AG09319 (cell line): ENCODE measurements at regions not wholly inside any gene's neighbourhood (a gene's known extent, or its start where the extent isn't known, plus 50 kb on each side); places are given as distances from the start of the nearest gene placed in this dataset.

ENCODE experiments used
- DNase-seq: peaks from one replicate; pipeline ENCODE4 v3.0.0-alpha.2; 2010; ENCODE audit warnings: low read depth; ENCODE audit errors: extremely low read depth
- TF ChIP-seq, protein P1 (sequence below): IDR thresholded peaks from 2 replicates; pipeline ENCODE4 v1.5.1; 2011; ENCODE audit warnings: low read depth, mild to moderate bottlenecking, inconsistent platforms, low read length, moderate library complexity

DNA sequence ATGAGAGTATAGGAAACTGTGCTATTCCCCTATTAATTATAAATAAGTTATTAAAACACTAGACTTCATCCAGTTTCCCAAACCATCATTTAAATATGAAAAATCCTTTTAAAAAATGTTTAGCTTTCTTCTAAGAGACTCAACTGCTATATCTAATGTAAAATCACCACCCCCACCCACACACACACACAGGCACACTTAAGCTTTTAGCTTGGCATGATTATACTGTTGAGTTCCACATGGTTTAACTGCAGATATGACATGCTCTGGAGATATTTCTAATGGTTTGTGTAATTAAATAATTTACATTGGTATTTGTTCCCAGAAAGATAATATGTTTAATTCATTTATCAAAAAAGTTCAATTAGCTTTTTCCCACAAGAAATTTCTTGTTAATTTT lies 1700.1 kb upstream of the SLC10A2 start:
- TF ChIP-seq, protein P1, sequence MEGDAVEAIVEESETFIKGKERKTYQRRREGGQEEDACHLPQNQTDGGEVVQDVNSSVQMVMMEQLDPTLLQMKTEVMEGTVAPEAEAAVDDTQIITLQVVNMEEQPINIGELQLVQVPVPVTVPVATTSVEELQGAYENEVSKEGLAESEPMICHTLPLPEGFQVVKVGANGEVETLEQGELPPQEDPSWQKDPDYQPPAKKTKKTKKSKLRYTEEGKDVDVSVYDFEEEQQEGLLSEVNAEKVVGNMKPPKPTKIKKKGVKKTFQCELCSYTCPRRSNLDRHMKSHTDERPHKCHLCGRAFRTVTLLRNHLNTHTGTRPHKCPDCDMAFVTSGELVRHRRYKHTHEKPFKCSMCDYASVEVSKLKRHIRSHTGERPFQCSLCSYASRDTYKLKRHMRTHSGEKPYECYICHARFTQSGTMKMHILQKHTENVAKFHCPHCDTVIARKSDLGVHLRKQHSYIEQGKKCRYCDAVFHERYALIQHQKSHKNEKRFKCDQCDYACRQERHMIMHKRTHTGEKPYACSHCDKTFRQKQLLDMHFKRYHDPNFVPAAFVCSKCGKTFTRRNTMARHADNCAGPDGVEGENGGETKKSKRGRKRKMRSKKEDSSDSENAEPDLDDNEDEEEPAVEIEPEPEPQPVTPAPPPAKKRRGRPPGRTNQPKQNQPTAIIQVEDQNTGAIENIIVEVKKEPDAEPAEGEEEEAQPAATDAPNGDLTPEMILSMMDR = no peak
- no peak for DNase-seq

DNA sequence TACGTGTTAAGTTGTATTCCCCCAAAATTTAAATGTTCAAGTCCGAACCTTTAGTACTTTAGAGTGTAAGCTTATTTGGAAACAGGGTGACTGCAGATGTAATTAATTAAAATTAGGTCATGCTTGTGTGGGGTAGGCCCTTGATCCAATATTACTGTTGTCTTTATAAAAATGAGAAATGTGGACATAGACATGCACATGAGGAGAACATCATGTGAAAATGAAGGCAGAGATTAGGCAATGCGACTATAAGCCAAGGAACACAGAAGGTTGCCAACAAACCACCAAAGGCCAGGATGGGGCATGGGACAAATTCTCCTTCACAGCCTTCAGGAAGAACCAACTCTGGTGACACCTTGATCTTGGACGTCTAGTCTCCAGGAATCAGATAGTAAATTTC lies 1698.4 kb upstream of the SLC10A2 start:
- DNase-seq = no peak
- TF ChIP-seq, protein P1 = no peak

DNA sequence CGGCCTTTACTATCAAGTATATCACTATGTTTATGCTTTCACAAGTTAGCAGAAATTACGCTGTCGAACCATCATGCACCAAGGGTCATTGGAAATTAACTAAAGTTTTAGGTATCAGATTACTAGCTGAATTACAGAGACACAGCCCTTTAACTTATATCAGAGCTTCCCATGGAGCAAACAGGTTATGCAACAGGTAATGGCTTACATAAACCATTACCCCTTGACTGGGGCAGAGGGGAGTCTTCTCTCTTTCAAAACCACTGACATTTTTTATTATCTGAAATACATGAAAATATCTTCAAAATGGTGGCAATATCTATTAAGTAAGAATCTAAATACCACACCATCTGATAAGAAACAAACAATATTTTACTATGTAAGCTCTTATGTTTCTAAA lies 1692.9 kb upstream of the SLC10A2 start:
- no peak for DNase-seq
- TF ChIP-seq, protein P1 = no peak

DNA sequence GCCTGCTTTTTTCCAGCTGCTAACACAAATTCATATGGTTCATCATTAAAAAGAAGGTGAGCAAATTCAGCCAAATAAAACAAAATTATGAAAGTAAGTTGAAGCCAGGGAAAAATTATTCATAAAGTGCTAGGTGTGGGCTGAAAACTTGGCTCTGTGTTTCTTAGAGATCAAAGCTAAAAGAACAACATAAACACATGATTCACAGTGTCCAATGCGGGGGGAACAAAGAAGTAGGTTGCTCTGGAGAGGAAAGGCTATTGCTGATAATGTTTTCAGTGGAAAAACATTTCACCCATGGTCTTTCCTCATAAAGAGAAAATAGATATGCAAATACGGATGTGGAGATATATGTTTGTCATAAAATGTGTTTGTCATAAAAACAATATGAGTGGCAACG lies 1691.5 kb upstream of the SLC10A2 start:
- DNase-seq = no peak
- TF ChIP-seq, protein P1 = no peak

DNA sequence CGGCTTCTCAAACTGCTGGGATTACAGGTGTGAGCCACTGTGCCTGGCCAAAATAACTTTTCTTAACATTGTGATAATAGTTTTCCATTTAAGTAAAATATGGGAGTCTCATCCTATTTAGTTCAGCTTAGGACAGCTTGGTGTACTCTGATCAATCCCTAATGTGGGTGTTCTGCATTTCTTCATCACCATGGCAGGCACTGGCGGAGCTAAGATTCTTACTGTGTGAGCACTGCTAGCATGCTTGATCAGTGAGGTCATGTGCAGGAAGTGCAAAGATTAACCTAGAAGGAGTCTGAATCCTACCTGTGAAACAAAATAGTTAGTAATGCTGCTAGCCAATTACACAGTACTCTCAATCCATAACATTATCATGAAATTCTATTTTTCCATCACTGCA lies 1684.2 kb upstream of the SLC10A2 start:
- no peak for DNase-seq
- TF ChIP-seq, protein P1 = no peak

DNA sequence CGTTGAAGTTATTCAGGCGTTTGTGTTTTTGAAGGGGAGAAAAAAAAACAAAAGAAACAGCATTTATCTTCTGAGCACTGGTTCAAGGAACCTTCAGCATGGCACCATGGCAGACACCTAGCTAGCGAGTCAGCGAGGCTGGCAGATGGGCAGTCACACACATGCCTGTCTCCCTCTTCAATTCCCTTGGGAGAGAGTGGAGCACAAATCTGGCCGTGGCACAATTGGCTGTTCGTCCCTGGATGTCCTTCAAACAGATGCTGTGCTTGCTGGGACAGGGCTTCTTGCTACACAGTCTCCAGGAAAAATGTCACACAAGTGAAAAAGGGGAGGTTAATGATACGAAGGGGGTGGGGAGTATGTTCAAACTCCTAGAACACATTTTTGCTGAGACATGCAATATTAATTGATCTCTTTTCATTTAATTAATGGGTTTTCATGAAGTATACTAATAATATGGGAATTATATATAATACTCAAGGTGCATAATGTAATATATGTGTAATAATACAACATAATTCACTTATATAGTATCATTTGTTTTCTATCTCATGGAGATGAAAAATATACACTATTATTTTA lies 1674.5 kb upstream of the SLC10A2 start:
- TF ChIP-seq, protein P1 = no peak
- no peak for DNase-seq

DNA sequence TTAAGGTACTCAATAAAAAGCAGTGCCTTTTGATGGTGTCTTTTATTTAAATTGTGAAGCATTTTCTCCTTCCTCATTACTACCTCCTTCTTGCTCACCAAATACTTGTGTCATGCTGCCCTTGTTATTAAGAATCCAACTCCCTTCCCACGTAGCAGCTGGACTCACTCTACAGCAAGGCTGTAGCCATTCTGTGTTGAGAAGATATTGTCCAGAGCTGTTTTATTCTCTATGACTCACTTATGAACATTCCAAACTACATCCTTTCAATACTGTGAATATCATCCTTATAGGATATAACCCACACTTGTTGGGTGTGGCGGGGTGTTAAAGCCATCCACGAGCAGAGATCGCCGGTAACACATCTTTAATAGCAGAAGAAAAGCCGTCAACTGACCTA lies 1671.5 kb upstream of the SLC10A2 start:
- TF ChIP-seq, protein P1 = no peak
- no peak for DNase-seq
